GM12892 (cell line): ENCODE measurements at regions not wholly inside any gene's neighbourhood (a gene's known extent, or its start where the extent isn't known, plus 50 kb on each side); places are given as distances from the start of the nearest gene placed in this dataset.

Experiments used
- POLR2A ChIP-seq: IDR thresholded peaks from 2 replicates; pipeline ENCODE4 v1.6.1; 2011; ENCODE audit warnings: low read depth, low read length, control low read depth
- POLR2AphosphoS5 ChIP-seq: IDR thresholded peaks from 2 replicates; pipeline ENCODE4 v1.6.1; 2011; ENCODE audit warnings: low read depth, low read length, control low read depth
- TAF1 ChIP-seq: IDR thresholded peaks from 2 replicates; pipeline ENCODE4 v1.6.1; 2011; ENCODE audit warnings: low read depth, mild to moderate bottlenecking, control low read depth, low read length, borderline replicate concordance

DNA sequence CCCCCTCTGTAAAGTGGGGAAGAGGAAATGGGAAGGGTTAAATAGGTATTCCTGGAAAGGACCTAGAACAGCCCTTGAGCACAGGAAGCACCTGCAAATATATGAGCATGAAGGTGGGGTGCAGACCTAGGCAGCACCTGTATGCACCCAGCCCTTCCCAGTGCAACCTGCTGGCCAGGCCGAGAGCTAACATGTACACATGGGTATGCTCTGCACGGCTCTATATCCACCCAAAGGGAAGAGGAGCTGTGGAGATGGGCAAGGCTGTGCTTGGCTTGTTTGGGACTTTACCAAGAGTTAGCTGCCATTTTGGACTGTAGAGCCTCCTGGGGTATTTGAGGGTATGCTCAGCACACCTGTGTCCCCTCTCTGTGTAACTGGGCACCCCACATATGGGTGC is 171.2 kb downstream of the KLF13 start:
- no peak for TF ChIP-seq POLR2A
- no peak for TF ChIP-seq POLR2AphosphoS5
- no peak for TF ChIP-seq TAF1
